ENCODE measurements at regions not wholly inside any gene's neighbourhood (a gene's known extent, or its start where the extent isn't known, plus 50 kb on each side); places are given as distances from the start of the nearest gene placed in this dataset.
A peak's percentile ranks its signal among the peaks of the same experiment; 100 is the strongest.

DNA sequence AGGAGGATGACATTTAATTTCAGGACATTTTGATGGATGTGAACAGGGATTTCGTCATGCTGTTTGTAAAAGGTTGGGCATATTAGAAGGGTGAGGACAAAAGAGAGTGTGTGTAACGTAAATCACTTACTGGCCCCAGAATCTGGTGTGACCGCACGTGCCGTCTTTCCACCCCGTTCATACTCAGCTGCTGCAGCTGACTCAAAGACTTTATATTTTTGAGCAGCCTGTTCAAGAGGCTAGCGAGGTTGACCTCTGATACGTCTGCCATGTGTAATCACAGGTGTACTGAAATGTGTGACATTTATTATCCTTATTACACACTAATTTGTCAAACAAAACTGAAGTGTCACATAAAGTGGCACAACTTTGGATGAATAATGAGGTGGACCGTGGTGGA, 66.5 kb upstream of the ERRFI1 start:
- DNase-seq (ENCODE audit: extremely low read depth, low read depth) = no peak
- TF ChIP-seq, protein P1, sequence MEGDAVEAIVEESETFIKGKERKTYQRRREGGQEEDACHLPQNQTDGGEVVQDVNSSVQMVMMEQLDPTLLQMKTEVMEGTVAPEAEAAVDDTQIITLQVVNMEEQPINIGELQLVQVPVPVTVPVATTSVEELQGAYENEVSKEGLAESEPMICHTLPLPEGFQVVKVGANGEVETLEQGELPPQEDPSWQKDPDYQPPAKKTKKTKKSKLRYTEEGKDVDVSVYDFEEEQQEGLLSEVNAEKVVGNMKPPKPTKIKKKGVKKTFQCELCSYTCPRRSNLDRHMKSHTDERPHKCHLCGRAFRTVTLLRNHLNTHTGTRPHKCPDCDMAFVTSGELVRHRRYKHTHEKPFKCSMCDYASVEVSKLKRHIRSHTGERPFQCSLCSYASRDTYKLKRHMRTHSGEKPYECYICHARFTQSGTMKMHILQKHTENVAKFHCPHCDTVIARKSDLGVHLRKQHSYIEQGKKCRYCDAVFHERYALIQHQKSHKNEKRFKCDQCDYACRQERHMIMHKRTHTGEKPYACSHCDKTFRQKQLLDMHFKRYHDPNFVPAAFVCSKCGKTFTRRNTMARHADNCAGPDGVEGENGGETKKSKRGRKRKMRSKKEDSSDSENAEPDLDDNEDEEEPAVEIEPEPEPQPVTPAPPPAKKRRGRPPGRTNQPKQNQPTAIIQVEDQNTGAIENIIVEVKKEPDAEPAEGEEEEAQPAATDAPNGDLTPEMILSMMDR (IDR thresholded peaks at IDR 0.05; ENCODE audit: low read depth, low read length) = no peak

GRCh38 chr1:8091691-8092090, 65.6 kb upstream of the ERRFI1 start:
- DNase-seq (ENCODE audit: extremely low read depth, low read depth) = no peak

DNA sequence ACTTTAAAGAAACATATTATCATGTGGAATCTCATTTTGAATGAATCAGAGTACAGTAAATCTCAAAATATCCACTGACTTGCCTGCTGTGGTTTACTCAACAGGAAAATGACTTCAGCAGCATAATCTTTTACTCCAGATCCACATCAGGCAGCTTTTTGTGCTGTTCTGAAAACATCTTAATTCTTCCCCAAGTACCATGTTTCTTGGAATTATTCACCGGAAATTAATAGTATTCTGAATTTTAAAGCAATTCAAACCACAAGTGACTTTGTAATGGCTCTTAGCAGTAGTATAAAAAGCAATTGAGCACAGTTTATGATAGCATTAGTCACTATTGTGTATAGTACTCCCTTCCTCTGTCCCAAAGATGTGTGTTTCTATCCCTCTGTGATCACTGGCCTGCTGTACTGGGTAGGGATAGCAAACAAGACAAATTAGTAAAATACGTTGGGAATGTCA, 64.2 kb upstream of the ERRFI1 start:
- peak; percentile 69 for DNase-seq (ENCODE audit: extremely low read depth, low read depth)

More at GRCh38 chr1:8091691-8092090, 65.6 kb upstream of the ERRFI1 start:
- TF ChIP-seq, protein P1 (IDR thresholded peaks at IDR 0.05; ENCODE audit: low read depth, low read length) = no peak

GRCh38 chr1:8089535-8090228, 63.6 kb upstream of the ERRFI1 start:
- no peak for DNase-seq (ENCODE audit: extremely low read depth, low read depth)
- TF ChIP-seq, protein P1 (IDR thresholded peaks at IDR 0.05; ENCODE audit: low read depth, low read length) = no peak

More for the DNA sequence above, 64.2 kb upstream of the ERRFI1 start:
- TF ChIP-seq, protein P1 (IDR thresholded peaks at IDR 0.05; ENCODE audit: low read depth, low read length) = no peak

DNA sequence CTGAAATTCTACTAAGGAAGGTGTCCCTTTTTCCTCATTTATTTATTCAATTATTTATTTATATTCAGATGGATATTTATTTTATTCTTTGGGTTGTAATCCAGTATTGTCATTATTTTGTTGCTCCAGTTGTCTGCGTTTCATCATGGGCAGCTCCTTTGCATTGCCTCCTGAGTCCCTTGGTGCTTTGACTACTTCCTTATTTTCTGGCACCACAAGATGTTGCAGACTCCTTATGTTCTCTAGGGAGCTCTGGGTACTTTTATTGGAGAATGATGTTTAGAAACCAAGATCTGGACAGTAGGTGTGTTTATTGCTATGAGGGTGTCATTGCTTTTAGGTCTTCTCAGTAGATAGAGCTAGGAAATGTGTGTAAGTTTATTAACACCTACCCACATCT, 59.9 kb upstream of the ERRFI1 start:
- DNase-seq (ENCODE audit: extremely low read depth, low read depth) = no peak
- TF ChIP-seq, protein P1 (IDR thresholded peaks at IDR 0.05; ENCODE audit: low read depth, low read length) = no peak

GRCh38 chr1:8084913-8085312, 58.8 kb upstream of the ERRFI1 start:
- no peak for DNase-seq (ENCODE audit: extremely low read depth, low read depth)
- TF ChIP-seq, protein P1 (IDR thresholded peaks at IDR 0.05; ENCODE audit: low read depth, low read length) = no peak

- no peak for DNase-seq (ENCODE audit: extremely low read depth, low read depth)
- TF ChIP-seq, protein P1 (IDR thresholded peaks at IDR 0.05; ENCODE audit: low read depth, low read length) = no peak
Measured at GRCh38 chr1:8083739-8084484, 57.8 kb upstream of the ERRFI1 start.

Measured in AG09319 (cell line).